ENCODE measurements at regions not wholly inside any gene's neighbourhood (a gene's known extent, or its start where the extent isn't known, plus 50 kb on each side); places are given as distances from the start of the nearest gene placed in this dataset.

GRCh38 chr14:31920001-31920400 lies 157.1 kb upstream of the ARHGAP5 start:
- TF ChIP-seq POLR2AphosphoS5 (IDR thresholded peaks at IDR 0.05) (no peak), CTCF (IDR thresholded peaks at IDR 0.05) (no peak)
